BLaER1 treated with 17β-estradiol and CSF1 and Interleukin-3, amounts not matched to agents 10 nM and 100 nM (cell line): ENCODE measurements at regions not wholly inside any gene's neighbourhood (a gene's known extent, or its start where the extent isn't known, plus 50 kb on each side); places are given as distances from the start of the nearest gene placed in this dataset.

Source experiments
- H3K27ac ChIP-seq, 11 experiments: shearing (Covaris generic); formaldehyde crosslinking; 2 replicates each; pipeline ENCODE4 v1.8.1; 2022
- H3K27me3 ChIP-seq, 11 experiments: shearing (Covaris generic); formaldehyde crosslinking; 2 replicates each; pipeline ENCODE4 v1.8.1; 2022
- H3K36me3 ChIP-seq, 11 experiments: shearing (Covaris generic); formaldehyde crosslinking; 2 replicates each; pipeline ENCODE4 v1.8.1; 2022
- H3K4me1 ChIP-seq, 10 experiments: shearing (Covaris generic); formaldehyde crosslinking; 2 replicates each; pipeline ENCODE4 v1.8.1; 2022
- H3K4me2 ChIP-seq, 11 experiments: shearing (Covaris generic); formaldehyde crosslinking; 2 replicates each; pipeline ENCODE4 v1.8.1; 2022
- H3K4me3 ChIP-seq, 10 experiments: shearing (Covaris generic); formaldehyde crosslinking; 2 replicates each; pipeline ENCODE4 v1.8.1; 2022
- H3K9ac ChIP-seq, 11 experiments: shearing (Covaris generic); formaldehyde crosslinking; 2 replicates each; pipeline ENCODE4 v1.8.1; 2022
- H3K9me3 ChIP-seq, 11 experiments: shearing (Covaris generic); formaldehyde crosslinking; replicated peaks in 1 of 11; 2 replicates each; pipeline ENCODE4 v1.8.1; 2022
- H4K20me1 ChIP-seq, 11 experiments: shearing (Covaris generic); formaldehyde crosslinking; 2 replicates each; pipeline ENCODE4 v1.8.1; 2022
- Cebpa-rat ChIP-seq, 11 experiments: shearing (Covaris generic); IDR thresholded peaks; 2 replicates each; pipeline ENCODE4 v1.8.1; 2022

DNA sequence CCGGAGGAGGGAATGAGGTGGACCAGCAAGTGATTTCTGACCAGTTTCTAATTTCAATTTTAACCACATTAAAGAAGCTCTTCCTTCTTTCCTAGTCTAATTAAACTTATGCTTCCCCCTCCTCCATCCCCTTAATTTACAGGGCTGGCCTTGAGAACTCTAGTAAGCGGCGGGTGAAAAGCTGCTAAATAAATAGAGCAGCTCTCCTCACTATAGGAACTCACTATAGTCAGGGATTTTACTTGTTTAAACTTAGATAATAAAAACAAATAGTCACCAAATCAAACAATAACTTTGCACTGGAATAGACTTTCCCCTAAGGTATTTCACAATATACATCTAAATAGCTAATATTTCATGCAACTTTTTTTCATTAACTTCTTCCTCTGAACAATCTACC, 1838.2 kb upstream of the PRR20A start:
- H4K20me1 ChIP-seq, result no peaks in the 10 kb centered on the region
- H3K27ac ChIP-seq, result no peak overlapping the region
- no peak overlapping the region for H3K9ac ChIP-seq
- no peaks in the 10 kb centered on the region for H3K27me3 ChIP-seq
- H3K9me3 ChIP-seq, result no peaks in the 10 kb centered on the region
- H3K4me2 ChIP-seq, result no peak overlapping the region
- no peaks in the 10 kb centered on the region for H3K36me3 ChIP-seq
- H3K4me1 ChIP-seq, result no peaks in the 10 kb centered on the region
- TF ChIP-seq Cebpa-rat (IDR thresholded peaks at IDR 0.05), result no peak
- H3K4me3 ChIP-seq, result no peak overlapping the region

DNA sequence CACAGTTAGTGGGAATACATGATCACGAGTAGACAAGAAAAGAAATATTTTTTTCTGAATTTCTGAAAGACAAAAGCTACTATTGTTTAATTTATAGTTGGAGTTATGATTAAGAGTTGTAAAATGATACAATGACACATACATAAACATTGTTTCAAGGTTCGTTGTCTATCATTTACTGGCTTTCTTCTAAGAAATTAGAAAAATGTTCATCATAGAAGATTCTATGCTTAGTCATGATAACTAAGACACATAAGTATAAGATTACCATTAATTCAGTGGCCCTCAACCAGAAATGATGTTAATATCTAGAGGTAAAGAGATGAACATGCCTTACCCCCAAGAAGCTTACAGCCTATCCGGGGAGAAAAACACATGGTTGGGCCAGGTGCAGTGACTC, 1832.8 kb upstream of the PRR20A start:
- Histone ChIP-seq H3K4me1 (peaks cover 0 to under 1% (median 0%) of the 10 kb centered on the region in 10 experiments; a peak in 1 of 20 replicates), H3K27me3 (no peaks in the 10 kb centered on the region), H3K9ac (no peak overlapping the region), H4K20me1 (no peaks in the 10 kb centered on the region), H3K4me2 (no peak overlapping the region), H3K36me3 (no peaks in the 10 kb centered on the region), H3K9me3 (no peaks in the 10 kb centered on the region), H3K4me3 (no peak overlapping the region), H3K27ac (no peak overlapping the region)
- TF ChIP-seq Cebpa-rat (IDR thresholded peaks at IDR 0.05), result no peak

DNA sequence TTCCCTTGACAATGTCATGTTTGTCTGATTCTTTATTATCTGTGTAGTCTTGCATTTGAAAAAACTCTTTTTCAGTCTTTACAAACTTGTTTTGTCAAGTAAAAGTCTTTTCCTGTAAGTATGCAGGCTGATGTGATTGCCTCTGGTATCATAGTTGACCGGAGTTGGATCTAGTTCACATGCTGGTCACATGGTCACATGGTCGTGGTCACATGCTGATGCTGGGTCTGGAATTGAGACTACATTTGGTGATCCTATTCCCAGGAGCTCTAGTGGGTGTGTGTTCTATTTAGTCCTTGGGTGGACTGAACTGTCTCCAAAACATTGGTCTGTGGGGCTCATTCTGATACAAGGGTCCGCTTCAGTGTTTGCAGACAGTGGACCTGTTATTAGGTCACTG, 1798.8 kb upstream of the PRR20A start:
- H3K4me2 ChIP-seq, result no peak overlapping the region
- H3K9me3 ChIP-seq, result no peaks in the 10 kb centered on the region
- no peaks in the 10 kb centered on the region for H3K36me3 ChIP-seq
- H3K4me1 ChIP-seq, result no peaks in the 10 kb centered on the region
- no peaks in the 10 kb centered on the region for H3K27me3 ChIP-seq
- TF ChIP-seq Cebpa-rat (IDR thresholded peaks at IDR 0.05), result no peak
- H3K27ac ChIP-seq, result no peak overlapping the region
- no peak overlapping the region for H3K9ac ChIP-seq
- H3K4me3 ChIP-seq, result no peak overlapping the region
- H4K20me1 ChIP-seq, result no peaks in the 10 kb centered on the region

DNA sequence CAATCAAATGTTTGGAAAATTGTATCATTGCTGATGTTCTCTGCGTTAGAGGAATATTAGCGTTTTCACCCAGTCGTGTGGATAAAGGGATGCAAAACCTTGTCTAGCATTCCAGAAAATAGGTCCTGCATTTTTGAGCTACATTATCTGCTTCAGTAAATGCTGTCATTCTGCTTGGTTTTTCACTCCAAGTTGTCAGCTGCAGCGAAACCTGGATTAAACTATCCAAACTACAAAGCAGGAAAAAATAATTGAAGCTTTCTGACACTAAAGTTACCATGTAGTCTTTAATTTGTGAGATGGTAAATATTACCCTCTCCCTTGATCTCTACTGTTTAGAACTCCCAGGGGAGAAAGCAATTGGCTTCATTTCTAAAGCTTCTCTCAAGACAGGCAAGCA, 1795.5 kb upstream of the PRR20A start:
- H3K27me3 ChIP-seq, result no peaks in the 10 kb centered on the region
- no peaks in the 10 kb centered on the region for H3K36me3 ChIP-seq
- H3K27ac ChIP-seq, result no peak overlapping the region
- H3K4me1 ChIP-seq, result no peaks in the 10 kb centered on the region
- no peak overlapping the region for H3K9ac ChIP-seq
- H3K4me3 ChIP-seq, result no peak overlapping the region
- H3K4me2 ChIP-seq, result no peak overlapping the region
- H3K9me3 ChIP-seq, result no peaks in the 10 kb centered on the region
- H4K20me1 ChIP-seq, result no peaks in the 10 kb centered on the region
- no peak for TF ChIP-seq Cebpa-rat (IDR thresholded peaks at IDR 0.05)

DNA sequence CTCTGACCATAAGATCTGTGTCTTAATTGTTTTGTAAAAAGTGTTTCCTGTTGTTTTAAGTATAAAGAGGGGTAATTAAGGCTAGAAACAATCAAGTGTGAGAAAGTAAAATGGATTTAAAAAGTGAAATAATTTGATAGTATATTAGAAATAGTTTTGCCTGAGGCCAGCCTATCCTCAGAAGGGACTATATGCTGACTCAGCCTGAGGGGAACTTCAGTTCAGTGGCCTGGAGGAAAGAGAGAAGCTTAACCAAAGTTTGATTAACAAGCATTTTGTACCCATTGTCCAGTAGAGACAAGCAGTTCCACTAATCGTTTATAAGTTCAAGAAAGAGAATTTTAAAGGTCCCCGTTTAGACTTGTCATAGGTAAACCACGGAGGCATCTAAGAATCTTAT, 1793.2 kb upstream of the PRR20A start:
- no peaks in the 10 kb centered on the region for H3K4me1 ChIP-seq
- no peak for TF ChIP-seq Cebpa-rat (IDR thresholded peaks at IDR 0.05)

DNA sequence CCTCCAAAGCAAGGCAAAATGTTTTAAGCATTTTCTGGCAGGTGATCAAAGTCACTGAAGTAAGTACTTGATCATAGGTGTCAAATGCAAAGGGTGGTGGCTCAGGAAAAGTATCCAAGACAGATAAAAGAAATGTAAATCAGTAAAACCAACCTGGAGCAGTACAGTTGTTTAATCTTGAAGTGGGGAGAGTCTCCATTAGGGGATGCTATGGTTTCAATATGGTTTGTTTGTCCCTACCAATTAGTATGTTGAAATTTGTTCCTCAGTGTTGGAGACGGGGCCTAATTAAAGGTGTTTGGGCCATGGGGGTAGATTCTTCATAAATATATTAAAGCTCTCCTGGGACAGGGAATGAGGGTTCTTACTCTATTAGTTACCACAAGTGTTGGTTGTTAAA, 1781.7 kb upstream of the PRR20A start:
- no peaks in the 10 kb centered on the region for H3K4me1 ChIP-seq
- no peaks in the 10 kb centered on the region for H3K9me3 ChIP-seq
- H3K9ac ChIP-seq, result no peak overlapping the region
- no peaks in the 10 kb centered on the region for H3K27me3 ChIP-seq
- no peak overlapping the region for H3K4me2 ChIP-seq
- no peaks in the 10 kb centered on the region for H3K36me3 ChIP-seq
- H3K27ac ChIP-seq, result no peak overlapping the region
- TF ChIP-seq Cebpa-rat (IDR thresholded peaks at IDR 0.05), result no peak
- no peak overlapping the region for H3K4me3 ChIP-seq
- no peaks in the 10 kb centered on the region for H4K20me1 ChIP-seq

More for the DNA sequence above, 1793.2 kb upstream of the PRR20A start:
- Histone ChIP-seq H3K27me3 (no peaks in the 10 kb centered on the region), H3K4me2 (no peak overlapping the region), H3K4me3 (no peak overlapping the region), H3K27ac (no peak overlapping the region), H3K9ac (no peak overlapping the region), H4K20me1 (no peaks in the 10 kb centered on the region), H3K9me3 (no peaks in the 10 kb centered on the region), H3K36me3 (no peaks in the 10 kb centered on the region)

DNA sequence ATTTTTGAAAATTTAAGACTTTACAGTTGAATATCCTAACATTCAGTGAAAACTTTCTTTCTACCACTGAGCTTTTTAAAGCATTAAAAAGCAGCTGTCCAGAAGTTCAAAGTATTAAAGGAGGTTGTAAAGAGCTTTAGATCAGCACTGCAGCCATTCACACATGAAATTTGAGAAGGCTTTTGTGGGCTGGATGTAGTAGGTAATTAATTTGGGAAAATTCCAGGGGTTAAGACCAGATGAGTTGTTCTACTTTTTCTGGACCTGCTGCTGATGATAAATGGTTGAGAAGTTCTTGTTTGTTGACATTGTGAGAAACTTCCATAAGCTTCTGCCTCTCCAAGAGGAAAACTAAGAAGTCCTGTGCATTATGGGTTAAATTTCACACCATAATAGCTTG, 1779.6 kb upstream of the PRR20A start:
- Histone ChIP-seq H3K27me3 (no peaks in the 10 kb centered on the region), H3K9ac (no peak overlapping the region), H4K20me1 (no peaks in the 10 kb centered on the region), H3K4me1 (no peaks in the 10 kb centered on the region), H3K4me2 (no peak overlapping the region), H3K27ac (no peak overlapping the region), H3K36me3 (no peaks in the 10 kb centered on the region), H3K9me3 (no peaks in the 10 kb centered on the region), H3K4me3 (no peak overlapping the region)
- TF ChIP-seq Cebpa-rat (IDR thresholded peaks at IDR 0.05), result no peak

DNA sequence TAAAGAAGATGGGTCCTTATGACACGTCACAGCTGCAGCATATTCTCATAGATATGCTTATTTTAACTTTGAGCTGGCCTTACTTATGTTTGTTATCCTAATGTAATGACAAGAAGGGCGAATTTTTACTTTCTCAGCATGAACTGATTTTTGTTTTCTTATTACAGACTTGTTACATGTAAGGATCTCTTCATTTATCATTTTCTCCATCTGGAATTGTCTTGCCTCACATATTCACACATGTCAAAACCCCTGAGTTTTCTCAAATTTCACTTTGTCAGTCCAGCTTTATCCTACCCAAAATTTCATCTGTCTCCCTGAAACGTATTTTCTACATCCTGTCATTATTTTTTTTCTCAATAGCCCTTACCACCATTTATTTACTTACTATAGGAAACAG, 1774.0 kb upstream of the PRR20A start:
- Histone ChIP-seq H3K4me3 (no peak overlapping the region), H3K4me2 (no peak overlapping the region), H3K27ac (no peak overlapping the region), H3K4me1 (no peaks in the 10 kb centered on the region), H3K9ac (no peak overlapping the region), H3K9me3 (no peaks in the 10 kb centered on the region), H3K27me3 (no peaks in the 10 kb centered on the region), H4K20me1 (no peaks in the 10 kb centered on the region), H3K36me3 (no peaks in the 10 kb centered on the region)
- TF ChIP-seq Cebpa-rat (IDR thresholded peaks at IDR 0.05), result no peak

DNA sequence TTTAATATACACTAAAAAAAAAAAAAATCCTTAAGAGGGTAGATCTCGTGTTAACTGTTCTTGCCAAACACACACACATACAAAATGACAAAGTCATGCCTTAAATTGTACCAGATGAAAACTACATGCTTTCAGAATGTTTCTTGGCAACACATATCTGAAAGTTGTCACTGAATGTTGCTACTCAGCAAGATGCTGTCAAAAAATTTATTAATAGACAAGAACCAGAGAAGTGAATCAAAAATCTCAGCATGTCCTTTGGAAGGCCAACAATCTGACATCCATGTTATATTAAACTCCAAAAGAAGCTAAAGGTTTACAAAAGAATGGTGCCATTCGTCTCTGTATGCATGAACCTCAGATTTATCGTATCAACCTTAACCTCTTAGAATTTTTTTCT, 1746.2 kb upstream of the PRR20A start:
- no peak for TF ChIP-seq Cebpa-rat (IDR thresholded peaks at IDR 0.05)
- no peaks in the 10 kb centered on the region for H3K36me3 ChIP-seq
- H4K20me1 ChIP-seq, result no peaks in the 10 kb centered on the region
- peaks cover 0 to 9% (median 7%) of the 10 kb centered on the region in 11 experiments; a peak in 12 of 22 replicates for H3K9me3 ChIP-seq
- no peaks in the 10 kb centered on the region for H3K27me3 ChIP-seq
- no peak overlapping the region for H3K4me2 ChIP-seq
- no peak overlapping the region for H3K27ac ChIP-seq
- no peak overlapping the region for H3K4me3 ChIP-seq
- H3K9ac ChIP-seq, result no peak overlapping the region
- H3K4me1 ChIP-seq, result no peaks in the 10 kb centered on the region

DNA sequence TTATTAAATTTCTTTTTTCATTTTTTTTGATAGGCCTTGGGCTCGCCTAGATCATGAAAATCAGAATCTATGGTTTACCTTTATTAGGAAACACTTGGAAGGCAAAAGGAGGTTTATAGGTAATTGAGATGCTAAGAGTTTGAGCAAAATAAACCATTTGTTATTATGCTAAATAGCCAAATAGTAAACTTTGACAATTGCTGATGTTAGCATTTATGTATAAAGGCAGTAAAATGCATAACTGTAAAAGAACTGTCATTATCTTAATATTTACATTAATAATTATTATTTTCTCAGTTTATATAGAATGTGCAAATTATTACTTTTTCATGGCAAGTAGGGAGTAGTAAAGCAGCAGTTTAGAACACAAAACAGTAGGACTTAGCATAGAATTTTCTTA, 1737.8 kb upstream of the PRR20A start:
- TF ChIP-seq Cebpa-rat (IDR thresholded peaks at IDR 0.05), result no peak
- Histone ChIP-seq H4K20me1 (no peaks in the 10 kb centered on the region), H3K4me3 (no peak overlapping the region), H3K4me1 (no peaks in the 10 kb centered on the region), H3K27ac (no peak overlapping the region), H3K27me3 (no peaks in the 10 kb centered on the region), H3K9me3 (no peaks in the 10 kb centered on the region), H3K9ac (no peak overlapping the region), H3K36me3 (no peaks in the 10 kb centered on the region), H3K4me2 (no peak overlapping the region)
